ENCODE measurements at regions not wholly inside any gene's neighbourhood (a gene's known extent, or its start where the extent isn't known, plus 50 kb on each side); places are given as distances from the start of the nearest gene placed in this dataset.

- TF ChIP-seq CTCF (IDR thresholded peaks at IDR 0.05; ENCODE audit: low read depth, low read length, poor library complexity, severe bottlenecking) (no peak), EZH2phosphoT487 (IDR thresholded peaks at IDR 0.05; ENCODE audit: borderline replicate concordance, low read length) (no peak)
Measured at GRCh38 chr10:3516923-3517255, 268.1 kb downstream of the KLF6 start.
